Left lung (tissue), 4 donors: ENCODE measurements at regions not wholly inside any gene's neighbourhood (a gene's known extent, or its start where the extent isn't known, plus 50 kb on each side); places are given as distances from the start of the nearest gene placed in this dataset.

Source experiments
- ATAC-seq: fragments of 200-7000 bp; cut with Tn5 transposase; one replicate; pipeline ENCODE4 v1.9.1; 2020; ENCODE audit warnings: moderate library complexity
- DNase-seq, 4 donors: peaks; one replicate each; pipeline ENCODE4 v3.0.0-alpha.2; 2013 to 2020
- H3K27ac ChIP-seq, 2 donors: fragments of 200-600 bp; sonication (generic) in 1 of 2; one replicate each; pipeline versions ENCODE4 v1.5.0 to v1.8.0; 2020 to 2021
- H3K27me3 ChIP-seq, 2 donors: fragments of 200-600 bp; sonication (generic) in 1 of 2; one replicate each; pipeline versions ENCODE4 v1.5.0 to v1.8.0; 2020 to 2021
- H3K36me3 ChIP-seq, 2 donors: fragments of 200-600 bp; sonication (generic) in 1 of 2; one replicate each; pipeline versions ENCODE4 v1.5.0 to v1.8.0; 2020 to 2021
- H3K4me1 ChIP-seq, 2 donors: fragments of 200-600 bp; one replicate each; pipeline ENCODE4 v1.8.0; 2021
- H3K4me3 ChIP-seq, 2 donors: fragments of 200-600 bp; sonication (generic) in 1 of 2; one replicate each; pipeline versions ENCODE4 v1.5.0 to v1.8.0; 2020 to 2021; ENCODE audit warnings: mild to moderate bottlenecking in 1 of 2
- H3K9me3 ChIP-seq, 2 donors: fragments of 200-600 bp; sonication (generic) in 1 of 2; one replicate each; pipeline versions ENCODE4 v1.5.0 to v1.8.0; 2020 to 2021
- CTCF ChIP-seq, 2 donors: fragments of 200-600 bp; sonication (generic) in 1 of 2; IDR thresholded peaks; one replicate each; pipeline versions ENCODE4 v1.5.0 to v1.8.0; 2021; ENCODE audit warnings: antibody characterized with exemption in 2 of 2
- intact Hi-C, 2 donors: fragments of 100-400 bp; cut with DNase I; formaldehyde crosslinking; loops; one replicate each; pipeline versions ENCODE4 v1.11.2 to v1.14.2; 2022
- donor health status: DM: no; HTN: yes; CAD: no.
- donor health status: DM: no; HTN: no; CAD: no.

GRCh38 chr13:104740641-104741222 lies 1674.5 kb upstream of the SLC10A2 start:
- intact Hi-C loops, result no loop called here
- Histone ChIP-seq H3K4me1 (no peaks in the 10 kb centered on the region), H3K9me3 (no peaks in the 10 kb centered on the region), H3K4me3 (no peak overlapping the region), H3K27me3 (no peaks in the 10 kb centered on the region), H3K27ac (no peak overlapping the region), H3K36me3 (no peaks in the 10 kb centered on the region)
- ATAC-seq (no peak), DNase-seq (no peak)
- TF ChIP-seq CTCF (IDR thresholded peaks at IDR 0.05), result no peak

DNA sequence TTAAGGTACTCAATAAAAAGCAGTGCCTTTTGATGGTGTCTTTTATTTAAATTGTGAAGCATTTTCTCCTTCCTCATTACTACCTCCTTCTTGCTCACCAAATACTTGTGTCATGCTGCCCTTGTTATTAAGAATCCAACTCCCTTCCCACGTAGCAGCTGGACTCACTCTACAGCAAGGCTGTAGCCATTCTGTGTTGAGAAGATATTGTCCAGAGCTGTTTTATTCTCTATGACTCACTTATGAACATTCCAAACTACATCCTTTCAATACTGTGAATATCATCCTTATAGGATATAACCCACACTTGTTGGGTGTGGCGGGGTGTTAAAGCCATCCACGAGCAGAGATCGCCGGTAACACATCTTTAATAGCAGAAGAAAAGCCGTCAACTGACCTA lies 1671.5 kb upstream of the SLC10A2 start:
- Histone ChIP-seq H3K27me3 (no peaks in the 10 kb centered on the region), H3K4me3 (no peak overlapping the region), H3K36me3 (no peaks in the 10 kb centered on the region), H3K4me1 (no peaks in the 10 kb centered on the region), H3K9me3 (no peaks in the 10 kb centered on the region), H3K27ac (no peak overlapping the region)
- ATAC-seq (no peak), DNase-seq (no peak)
- intact Hi-C loops, result no loop called here
- TF ChIP-seq CTCF (IDR thresholded peaks at IDR 0.05), result no peak

- intact Hi-C loops, result no loop called here
- no peak for TF ChIP-seq CTCF (IDR thresholded peaks at IDR 0.05)
- DNase-seq, result no peak
- no peaks in the 10 kb centered on the region for H3K4me1 ChIP-seq
- H3K36me3 ChIP-seq, result no peaks in the 10 kb centered on the region
- H3K4me3 ChIP-seq, result no peak overlapping the region
- ATAC-seq, result no peak
- H3K27me3 ChIP-seq, result no peaks in the 10 kb centered on the region
- no peaks in the 10 kb centered on the region for H3K9me3 ChIP-seq
- no peak overlapping the region for H3K27ac ChIP-seq
These were observed 1667.2 kb upstream of the SLC10A2 start for GRCh38 chr13:104733427-104733826.

GRCh38 chr13:104715111-104715510 lies 1648.9 kb upstream of the SLC10A2 start:
- H3K4me1 ChIP-seq, result no peaks in the 10 kb centered on the region
- no peak overlapping the region for H3K4me3 ChIP-seq
- intact Hi-C loops, result no loop called here
- H3K9me3 ChIP-seq, result peaks cover 0 to 8% of the 10 kb centered on the region in 2 donors
- no peaks in the 10 kb centered on the region for H3K27me3 ChIP-seq
- DNase-seq (no peak), ATAC-seq (no peak)
- TF ChIP-seq CTCF (IDR thresholded peaks at IDR 0.05), result no peak
- H3K36me3 ChIP-seq, result no peaks in the 10 kb centered on the region
- no peak overlapping the region for H3K27ac ChIP-seq

- Histone ChIP-seq H3K27ac (no peak overlapping the region), H3K27me3 (no peaks in the 10 kb centered on the region), H3K9me3 (no peaks in the 10 kb centered on the region), H3K4me3 (no peak overlapping the region), H3K36me3 (no peaks in the 10 kb centered on the region), H3K4me1 (no peaks in the 10 kb centered on the region)
- intact Hi-C loops, result no loop called here
- DNase-seq (peak in 1 of 4 donors; percentile 39), ATAC-seq (no peak)
- no peak for TF ChIP-seq CTCF (IDR thresholded peaks at IDR 0.05)
These were observed 1639.0 kb upstream of the SLC10A2 start for GRCh38 chr13:104705031-104705750.
